NCI-H1694 (cell line): ENCODE measurements at regions not wholly inside any gene's neighbourhood (a gene's known extent, or its start where the extent isn't known, plus 50 kb on each side); places are given as distances from the start of the nearest gene placed in this dataset.

Experiments
- DNase-seq: peaks from one replicate; lab custom pipeline; 2025; lab: John Stamatoyannopoulos, UW

DNA sequence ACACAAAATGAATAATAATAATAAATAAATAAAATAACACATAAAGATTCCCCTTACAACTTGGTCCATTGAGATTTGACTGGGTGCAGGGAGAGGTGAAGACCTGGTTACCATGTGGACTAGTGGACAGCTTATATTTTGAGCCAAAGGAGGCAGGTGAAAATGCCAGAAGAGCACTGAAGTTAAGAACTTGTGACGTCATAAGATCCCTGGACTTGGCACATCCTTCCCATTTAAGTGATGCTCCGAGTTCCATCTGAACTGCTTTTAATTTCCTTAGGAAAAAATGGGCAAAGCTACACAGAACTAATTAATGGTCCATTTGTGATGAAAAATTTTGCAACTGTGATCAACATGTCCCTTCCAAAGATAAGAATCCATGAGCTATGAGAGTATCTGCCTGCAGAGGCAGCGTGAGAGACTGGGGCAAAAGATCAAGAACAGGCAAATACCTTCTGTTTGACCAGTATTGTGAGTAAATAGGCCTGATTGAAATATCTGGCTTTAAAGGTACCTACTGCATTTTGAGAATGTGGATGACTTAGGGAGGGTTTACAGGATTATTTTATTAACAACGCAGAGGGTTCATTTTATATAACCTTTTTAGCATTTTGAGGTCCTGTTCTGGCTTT, 101.2 kb upstream of the POT1 start:
- no peak for DNase-seq

- no peak for DNase-seq
These were observed 96.0 kb upstream of the POT1 start for GRCh38 chr7:125025620-125026019.

DNA sequence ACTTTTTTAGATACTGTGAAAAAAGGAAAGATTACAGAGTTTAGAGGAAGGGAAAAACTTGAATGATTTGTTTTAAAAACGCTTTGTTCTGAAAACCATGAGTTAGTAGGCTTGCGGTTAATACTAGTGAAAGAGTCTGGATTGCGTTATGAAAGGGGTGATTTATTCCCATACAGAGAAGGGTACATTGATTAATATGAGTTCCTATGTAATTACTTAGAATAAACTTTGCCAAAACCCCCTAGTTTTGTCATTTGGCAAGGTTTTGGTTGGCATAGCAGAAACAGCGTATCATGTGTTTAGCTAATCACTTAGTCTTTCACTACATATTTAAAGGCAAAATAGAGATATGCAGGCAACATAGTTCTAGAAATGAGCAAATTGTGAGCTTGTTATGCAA, 91.2 kb upstream of the POT1 start:
- no peak for DNase-seq

GRCh38 chr7:125010540-125010939, 80.9 kb upstream of the POT1 start:
- no peak for DNase-seq

GRCh38 chr7:124996778-124997177, 67.2 kb upstream of the POT1 start:
- no peak for DNase-seq

DNA sequence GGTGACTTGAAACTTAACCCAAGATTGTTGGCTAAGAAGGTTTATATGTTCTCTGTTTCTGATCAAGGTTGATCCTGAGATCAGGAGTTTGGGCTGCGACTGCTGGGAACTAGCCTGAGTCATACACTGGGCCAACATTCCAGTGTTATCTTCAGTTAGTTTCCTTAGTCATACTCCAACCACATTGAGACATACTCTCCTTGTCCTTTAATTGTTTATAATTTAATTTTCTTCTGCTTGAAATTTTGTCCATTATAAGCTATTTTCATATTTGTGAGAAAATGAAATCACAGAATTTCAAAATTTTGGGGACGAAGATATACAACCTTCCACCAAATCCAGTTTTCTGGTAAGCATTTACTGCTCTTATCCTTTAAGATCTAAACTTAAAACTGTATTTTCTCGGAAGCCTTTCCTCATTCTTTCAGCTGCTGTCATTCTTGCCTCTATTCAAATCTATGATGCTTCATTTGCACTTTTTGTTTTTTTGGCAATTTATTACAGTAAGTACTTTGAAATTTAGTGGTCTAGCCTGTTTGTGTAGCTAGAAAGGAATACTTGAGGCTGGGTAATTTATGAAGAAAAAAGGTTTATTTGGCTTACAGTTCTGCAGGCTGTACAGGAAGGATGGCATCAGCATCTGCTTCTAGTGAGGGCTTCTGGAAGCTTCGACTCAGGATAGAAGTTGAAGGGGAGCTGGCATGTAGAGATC, 63.4 kb upstream of the POT1 start:
- no peak for DNase-seq

DNA sequence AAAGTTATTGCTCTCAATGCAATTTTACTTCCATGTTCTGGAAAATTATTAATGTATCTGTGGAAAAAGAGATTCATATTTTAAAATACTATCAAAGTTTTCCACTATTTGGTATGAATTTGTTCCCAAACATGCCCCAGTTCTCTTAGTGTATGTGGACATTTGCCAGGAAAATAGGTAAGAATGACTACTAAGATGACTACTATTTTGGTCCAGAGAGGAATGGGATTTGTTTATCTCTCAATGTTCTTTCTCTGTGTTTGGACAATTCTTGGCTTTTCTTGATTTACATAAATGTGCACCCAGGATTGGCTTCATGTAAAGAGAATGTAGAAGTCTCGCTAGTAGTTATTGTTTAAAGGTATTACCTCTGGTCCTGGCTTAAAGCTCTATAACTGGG, 60.3 kb upstream of the POT1 start:
- DNase-seq = no peak
